Panc1 (cell line): ENCODE measurements at regions not wholly inside any gene's neighbourhood (a gene's known extent, or its start where the extent isn't known, plus 50 kb on each side); places are given as distances from the start of the nearest gene placed in this dataset.

Experiments
- ATAC-seq: fragments of 200-7000 bp; cut with Tn5 transposase; 2 replicates; pipeline ENCODE4 v1.9.1; 2020; ENCODE audit warnings: mild to moderate bottlenecking, moderate library complexity
- BruUV-seq: library from RNA; stranded (reverse); fragments of 400-500 nt; replicated peaks from 2 replicates; lab custom pipeline; 2021; lab: Mats Ljungman, UMichigan
- CTCF ChIA-PET: fragments of 300-600 bp; sonication (Branson Sonifier 250); formaldehyde crosslinking; loops from one replicate; lab custom pipeline; 2022; ENCODE audit warnings: antibody characterized with exemption; lab: Charles Lee
- POLR2A ChIA-PET: fragments of 300-600 bp; sonication (Branson Sonifier 250); formaldehyde crosslinking; loops from one replicate; lab custom pipeline; 2022; ENCODE audit warnings: antibody characterized with exemption; lab: Charles Lee
- DNase-seq: peaks from one replicate; pipeline ENCODE4 v3.0.0-alpha.2; 2010; ENCODE audit warnings: low read depth, low spot score
- H3K27ac ChIP-seq: 2 replicates; pipeline ENCODE4 v1.5.1; 2011; ENCODE audit warnings: mild to moderate bottlenecking, low read length, inconsistent platforms
- H3K27me3 ChIP-seq: fragments of 200-500 bp; sonication (Bioruptor generic); 2 replicates; pipeline ENCODE4 v1.6.0; 2014; ENCODE audit warnings: low read length, inconsistent platforms; ENCODE audit not compliant: control insufficient read depth, insufficient read depth
- H3K36me3 ChIP-seq: fragments of 200-500 bp; sonication (Bioruptor generic); 2 replicates; pipeline ENCODE4 v1.5.1; 2014; ENCODE audit warnings: inconsistent platforms, mild to moderate bottlenecking, low read length, moderate library complexity; ENCODE audit not compliant: control insufficient read depth, insufficient read depth
- H3K4me1 ChIP-seq: 2 replicates; pipeline ENCODE4 v1.5.1; 2011; ENCODE audit warnings: inconsistent platforms, mild to moderate bottlenecking, low read length, moderate library complexity; ENCODE audit not compliant: control insufficient read depth, insufficient read depth
- H3K4me3 ChIP-seq, 2 experiments: 2 replicates each; pipeline ENCODE4 v1.5.1; 2011 to 2012; ENCODE audit warnings: low read depth in 2 of 2, low read length in 2 of 2, mild to moderate bottlenecking in 2 of 2, inconsistent platforms in 1 of 2, moderate library complexity in 1 of 2
- H3K9me3 ChIP-seq: fragments of 200-500 bp; sonication (Bioruptor generic); 2 replicates; pipeline ENCODE4 v1.5.1; 2014; ENCODE audit warnings: low read depth, mild to moderate bottlenecking, inconsistent platforms, low read length, moderate library complexity; ENCODE audit not compliant: control insufficient read depth, insufficient read depth
- CTCF ChIP-seq: fragments of 450-650 bp; IDR thresholded peaks from 2 replicates; pipeline ENCODE4 v1.5.1; 2017; ENCODE audit warnings: mild to moderate bottlenecking
- POLR2AphosphoS5 ChIP-seq: IDR thresholded peaks from 2 replicates; pipeline ENCODE4 v1.6.1; 2012; ENCODE audit warnings: mild to moderate bottlenecking, low read depth, low read length, moderate library complexity
- REST ChIP-seq, 2 experiments: IDR thresholded peaks; 2 replicates each; pipeline ENCODE4 v1.6.1; 2011 to 2012; ENCODE audit warnings: low read depth in 2 of 2, control low read depth in 1 of 2, low read length in 1 of 2, mild to moderate bottlenecking in 1 of 2, moderate library complexity in 1 of 2; ENCODE audit not compliant: insufficient read depth in 1 of 2
- SIN3A ChIP-seq: IDR thresholded peaks from 2 replicates; pipeline ENCODE4 v1.6.1; 2012; ENCODE audit warnings: low read depth, mild to moderate bottlenecking, low read length, moderate library complexity, borderline replicate concordance; ENCODE audit not compliant: insufficient read depth
- TCF7L2 ChIP-seq: IDR thresholded peaks from 2 replicates; pipeline ENCODE4 v1.6.1; 2011; ENCODE audit warnings: mild to moderate bottlenecking, low read depth, low read length, inconsistent platforms
- in situ Hi-C: cut with HindIII; loops from 2 replicates; pipeline ENCODE4 v1.10.0; 2016; ENCODE audit warnings: low sequenced_read_pairs, low pct_unique_long_range_greater_than_20kb
- intact Hi-C: fragments of 100-400 bp; cut with micrococcal nuclease; formaldehyde crosslinking; loops from one replicate; pipeline ENCODE4 v1.10.0; 2022; ENCODE audit not compliant: unreplicated experiment

- H3K27me3 ChIP-seq = no peaks in the 10 kb centered on the region
- no peak overlapping the region for H3K27ac ChIP-seq
- TF ChIP-seq REST (IDR thresholded peaks at IDR 0.05; ENCODE audit: insufficient read depth in 1 of 2, low read depth in 2 of 2, low read length in 1 of 2) (no peak), TCF7L2 (no peak), CTCF (no peak), SIN3A (no peak), POLR2AphosphoS5 (no peak)
- BruUV-seq = no TSS peak
- no peak for ATAC-seq
- CTCF ChIA-PET = no interaction called here
- in situ Hi-C loops (no loop called here), intact Hi-C loops (no loop called here)
- H3K36me3 ChIP-seq = no peaks in the 10 kb centered on the region
- POLR2A ChIA-PET = no interaction called here
- no peak for DNase-seq
- no peaks in the 10 kb centered on the region; the same call in 1 of the 2 replicates for H3K9me3 ChIP-seq
- H3K4me3 ChIP-seq = no peak overlapping the region
- no peaks in the 10 kb centered on the region for H3K4me1 ChIP-seq
Observed at GRCh38 chr12:43291516-43291915, 260.5 kb downstream of the ADAMTS20 start.

GRCh38 chr12:43290836-43291235 is 261.2 kb downstream of the ADAMTS20 start:
- in situ Hi-C loops = no loop called here
- no peak for ATAC-seq
- intact Hi-C loops = no loop called here
- Histone ChIP-seq H3K4me3 (no peak overlapping the region), H3K27ac (no peak overlapping the region), H3K27me3 (no peaks in the 10 kb centered on the region), H3K36me3 (no peaks in the 10 kb centered on the region), H3K4me1 (no peaks in the 10 kb centered on the region), H3K9me3 (no peaks in the 10 kb centered on the region; the same call in 1 of the 2 replicates)
- ChIA-PET CTCF (no interaction called here), POLR2A (no interaction called here)
- BruUV-seq = no TSS peak
- DNase-seq = no peak
- no peak for TF ChIP-seq SIN3A

GRCh38 chr12:43289426-43289801 is 262.6 kb downstream of the ADAMTS20 start:
- H3K9me3 ChIP-seq = no peaks in the 10 kb centered on the region; the same call in 1 of the 2 replicates
- TF ChIP-seq REST (IDR thresholded peaks at IDR 0.05; ENCODE audit: insufficient read depth in 1 of 2, low read depth in 2 of 2, low read length in 1 of 2) (no peak), SIN3A (no peak), TCF7L2 (no peak), POLR2AphosphoS5 (no peak), CTCF (no peak)
- BruUV-seq = no TSS peak
- no peak overlapping the region for H3K4me3 ChIP-seq
- no peak overlapping the region for H3K27ac ChIP-seq
- H3K36me3 ChIP-seq = no peaks in the 10 kb centered on the region
- no peaks in the 10 kb centered on the region for H3K27me3 ChIP-seq
- in situ Hi-C loops = no loop called here
- no peak for DNase-seq
- intact Hi-C loops = loop anchor here (10.0 kb wide), 1 partner anchor 485 kb away; no protein-coding TSS in a partner anchor
- no peak for ATAC-seq
- ChIA-PET CTCF (no interaction called here), POLR2A (no interaction called here)
- H3K4me1 ChIP-seq = no peaks in the 10 kb centered on the region
